Head of caudate nucleus (tissue), 42 donors: ENCODE measurements at regions not wholly inside any gene's neighbourhood (a gene's known extent, or its start where the extent isn't known, plus 50 kb on each side); places are given as distances from the start of the nearest gene placed in this dataset.
"Not testable (repeated sequence)": the region's sequence is repeated elsewhere in the genome, so short reads cannot be mapped to it uniquely, and the experiment has no call there.

Source experiments
- DNase-seq, 42 donors: peaks; one replicate each; pipeline versions ENCODE4 v3.0.0 to v3.0.0-alpha.2; 2020 to 2021; ENCODE audit warnings: mixed read lengths in 7 of 42
- intact Hi-C: fragments of 100-400 bp; cut with DNase I; formaldehyde crosslinking; loops from one replicate; pipeline ENCODE4 v1.15.0; 2022

- no peak for DNase-seq
- intact Hi-C loops: loop anchor here (10.0 kb wide), 1 partner anchor 161 kb away; no protein-coding TSS in a partner anchor
Observed at GRCh38 chr6:134663800-134664535, 285.9 kb downstream of the ALDH8A1 start.

- intact Hi-C loops: loop anchor here (10.0 kb wide), 1 partner anchor 161 kb away; no protein-coding TSS in a partner anchor
- DNase-seq: no peak
Observed at GRCh38 chr6:134663356-134663755, 286.5 kb downstream of the ALDH8A1 start.

- intact Hi-C loops: loop anchor here (10.0 kb wide), 1 partner anchor 163 kb away; no protein-coding TSS in a partner anchor
- no peak for DNase-seq
Observed at GRCh38 chr6:134662077-134662700, 287.7 kb downstream of the ALDH8A1 start.

GRCh38 chr6:134659885-134660284 lies 290.0 kb downstream of the ALDH8A1 start:
- DNase-seq: not testable (repeated sequence)

GRCh38 chr6:134658596-134658995 lies 291.3 kb downstream of the ALDH8A1 start:
- no peak for DNase-seq
- intact Hi-C loops: no loop called here

More at GRCh38 chr6:134659885-134660284, 290.0 kb downstream of the ALDH8A1 start:
- intact Hi-C loops: loop anchor here (10.0 kb wide), 1 partner anchor 165 kb away; no protein-coding TSS in a partner anchor

GRCh38 chr6:134657751-134658527 lies 292.0 kb downstream of the ALDH8A1 start:
- intact Hi-C loops: no loop called here
- no peak for DNase-seq

- DNase-seq: no peak
- intact Hi-C loops: no loop called here
Observed at GRCh38 chr6:134657343-134657742, 292.6 kb downstream of the ALDH8A1 start.

- no peak for DNase-seq
- intact Hi-C loops: no loop called here
Observed at GRCh38 chr6:134654751-134655150, 295.1 kb downstream of the ALDH8A1 start.

GRCh38 chr6:134651519-134651918 lies 298.4 kb downstream of the ALDH8A1 start:
- intact Hi-C loops: no loop called here
- no peak for DNase-seq

- intact Hi-C loops: no loop called here
Observed at GRCh38 chr6:134647861-134648260, 302.0 kb downstream of the ALDH8A1 start.

GRCh38 chr6:134642819-134643218 lies 307.1 kb downstream of the ALDH8A1 start:
- intact Hi-C loops: loop anchor here (5.0 kb wide), 2 partner anchors 206 to 471 kb away; no protein-coding TSS in a partner anchor
- DNase-seq: no peak

More at GRCh38 chr6:134647861-134648260, 302.0 kb downstream of the ALDH8A1 start:
- no peak for DNase-seq

- intact Hi-C loops: loop anchor here (5.0 kb wide), 2 partner anchors 205 to 470 kb away; no protein-coding TSS in a partner anchor
- no peak for DNase-seq
Observed at GRCh38 chr6:134642279-134642678, 307.6 kb downstream of the ALDH8A1 start.

GRCh38 chr6:134640975-134641429 lies 308.9 kb downstream of the ALDH8A1 start:
- DNase-seq: peak; percentile 26 to 93 (median 84)
- intact Hi-C loops: loop anchor here (5.0 kb wide), 2 partner anchors 204 to 469 kb away; no protein-coding TSS in a partner anchor

GRCh38 chr6:134640229-134640628 lies 309.7 kb downstream of the ALDH8A1 start:
- intact Hi-C loops: loop anchor here (5.0 kb wide), 2 partner anchors 203 to 468 kb away; no protein-coding TSS in a partner anchor
- DNase-seq: no peak

GRCh38 chr6:134637847-134638437 lies 312.0 kb downstream of the ALDH8A1 start:
- intact Hi-C loops: loop anchor here (10.0 kb wide), 1 partner anchor 323 kb away; the partner anchor contains the start of gene SGK1
- no peak for DNase-seq

- intact Hi-C loops: loop anchor here (10.0 kb wide), 1 partner anchor 322 kb away; the partner anchor contains the start of gene SGK1
- peak in 34 of 42 donors; percentile 34 to 90 (median 67) for DNase-seq
Observed at GRCh38 chr6:134637282-134637681, 312.6 kb downstream of the ALDH8A1 start.

- DNase-seq: peak in 1 of 42 donors; percentile 29
- intact Hi-C loops: loop anchor here (10.0 kb wide), 1 partner anchor 321 kb away; the partner anchor contains the start of gene SGK1
Observed at GRCh38 chr6:134636186-134636799, 313.6 kb downstream of the ALDH8A1 start.

- no peak for DNase-seq
- intact Hi-C loops: loop anchor here (10.0 kb wide), 1 partner anchor 320 kb away; the partner anchor contains the start of gene SGK1
Observed at GRCh38 chr6:134634966-134635365, 314.9 kb downstream of the ALDH8A1 start.
